ENCODE measurements at regions not wholly inside any gene's neighbourhood (a gene's known extent, or its start where the extent isn't known, plus 50 kb on each side); places are given as distances from the start of the nearest gene placed in this dataset.

GRCh38 chr11:34750692-34751405 lies 130.0 kb downstream of the EHF start:
- Mint-ChIP-seq H3K36me3 (ENCODE audit: low read depth) (peaks cover 29% of the 10 kb centered on the region), H3K4me3 (no peak overlapping the region), H3K4me1 (no peaks in the 10 kb centered on the region), H3K27me3 (ENCODE audit: low read depth) (no peaks in the 10 kb centered on the region), H3K9me3 (no peaks in the 10 kb centered on the region), H3K27ac (peak overlapping the region in 1 of 3 experiments; percentile 62)
- TF ChIP-seq CTCF (IDR thresholded peaks at IDR 0.05; ENCODE audit: unreplicated experiment in 3 of 3), result no peak

- peak overlapping the region in 1 of 3 experiments; percentile 62 for H3K27ac Mint-ChIP-seq
- peaks cover 21% of the 10 kb centered on the region for H3K36me3 Mint-ChIP-seq (ENCODE audit: low read depth)
- no peak for TF ChIP-seq CTCF (IDR thresholded peaks at IDR 0.05; ENCODE audit: unreplicated experiment in 3 of 3)
- no peaks in the 10 kb centered on the region for H3K27me3 Mint-ChIP-seq (ENCODE audit: low read depth)
- H3K4me1 Mint-ChIP-seq, result no peaks in the 10 kb centered on the region
- H3K4me3 Mint-ChIP-seq, result no peak overlapping the region
- no peaks in the 10 kb centered on the region for H3K9me3 Mint-ChIP-seq
These were observed 129.1 kb downstream of the EHF start for GRCh38 chr11:34749666-34750659.

GRCh38 chr11:34748036-34748435 lies 127.1 kb downstream of the EHF start:
- peaks cover 14% of the 10 kb centered on the region for H3K36me3 Mint-ChIP-seq (ENCODE audit: low read depth)
- H3K9me3 Mint-ChIP-seq, result no peaks in the 10 kb centered on the region
- no peak for TF ChIP-seq CTCF (IDR thresholded peaks at IDR 0.05; ENCODE audit: unreplicated experiment in 3 of 3)

GRCh38 chr11:34747251-34747650 lies 126.4 kb downstream of the EHF start:
- Mint-ChIP-seq H3K9me3 (no peaks in the 10 kb centered on the region), H3K4me3 (no peak overlapping the region), H3K27ac (no peak overlapping the region), H3K36me3 (ENCODE audit: low read depth) (peaks cover 14% of the 10 kb centered on the region), H3K27me3 (ENCODE audit: low read depth) (no peaks in the 10 kb centered on the region), H3K4me1 (no peaks in the 10 kb centered on the region)
- TF ChIP-seq CTCF (IDR thresholded peaks at IDR 0.05; ENCODE audit: unreplicated experiment in 3 of 3), result no peak

More at GRCh38 chr11:34748036-34748435, 127.1 kb downstream of the EHF start:
- Mint-ChIP-seq H3K4me3 (no peak overlapping the region), H3K27me3 (ENCODE audit: low read depth) (no peaks in the 10 kb centered on the region), H3K27ac (no peak overlapping the region), H3K4me1 (no peaks in the 10 kb centered on the region)

- H3K36me3 Mint-ChIP-seq (ENCODE audit: low read depth), result peaks cover 20% of the 10 kb centered on the region
- H3K9me3 Mint-ChIP-seq, result peaks cover 10% of the 10 kb centered on the region
- H3K4me1 Mint-ChIP-seq, result no peaks in the 10 kb centered on the region
- H3K27ac Mint-ChIP-seq, result no peak overlapping the region
- H3K27me3 Mint-ChIP-seq (ENCODE audit: low read depth), result no peaks in the 10 kb centered on the region
- no peak overlapping the region for H3K4me3 Mint-ChIP-seq
- TF ChIP-seq CTCF (IDR thresholded peaks at IDR 0.05; ENCODE audit: unreplicated experiment in 3 of 3), result no peak
These were observed 124.3 kb downstream of the EHF start for GRCh38 chr11:34745195-34745594.

Data from nephron (organoid).